K562 (cell line): ENCODE measurements at regions not wholly inside any gene's neighbourhood (a gene's known extent, or its start where the extent isn't known, plus 50 kb on each side); places are given as distances from the start of the nearest gene placed in this dataset.
"Not testable (repeated sequence)": the region's sequence is repeated elsewhere in the genome, so short reads cannot be mapped to it uniquely, and the experiment has no call there.

Source experiments
- ATAC-seq: fragments of 200-7000 bp; cut with Tn5 transposase; 3 replicates; pipeline ENCODE4 v1.9.1; 2020; ENCODE audit warnings: moderate library complexity
- BruUV-seq: library from RNA; stranded (reverse); fragments of 400-500 nt; replicated peaks from 2 replicates; lab custom pipeline; 2021; lab: Mats Ljungman, UMichigan
- CTCF ChIA-PET: fragments of 300-600 bp; formaldehyde crosslinking; extraction: SDS; loops from one replicate; lab custom pipeline; 2021; ENCODE audit warnings: low intra/inter-chr PET ratio; lab: Yijun Ruan, JAX
- POLR2A ChIA-PET: fragments of 300-600, 350-650 bp; sonication (Branson Sonifier 250); formaldehyde crosslinking; extraction: SDS; loops from one replicate; lab custom pipeline; 2021; ENCODE audit warnings: antibody characterized with exemption, inconsistent platforms; lab: Yijun Ruan, JAX
- DNase-seq, 4 experiments: peaks; one replicate each; pipeline versions ENCODE4 v3.0.0 to v3.0.0-alpha.2; 2011 to 2018; ENCODE audit warnings: low spot score in 3 of 4, mixed read lengths in 3 of 4; ENCODE audit errors: extremely low read depth in 1 of 4
- FAIRE-seq: peaks from 2 replicates; lab custom pipeline; 2011; peaks lifted over from hg19 to GRCh38; lab: Jason Lieb, UNC
- H2AFZ ChIP-seq: 2 replicates; pipeline ENCODE4 v1.6.0; 2011; ENCODE audit warnings: low read depth, low read length, control low read depth, inconsistent platforms
- H3K27ac ChIP-seq: fragments of 200-600 bp; 3 replicates; pipeline ENCODE4 v1.8.0; 2011; ENCODE audit warnings: low read depth, mild to moderate bottlenecking, control low read depth, inconsistent platforms, low read length, moderate library complexity, mixed read lengths; ENCODE audit errors: extremely low read depth
- H3K27me3 ChIP-seq, 2 experiments: fragments of 300-600 bp in 1 of 2; 2 replicates in 1 of 2; 3 replicates in 1 of 2; pipeline versions ENCODE4 v1.6.0 to v1.8.0; 2011; ENCODE audit warnings: inconsistent platforms in 2 of 2, low read length in 2 of 2, mild to moderate bottlenecking in 1 of 2, mixed read lengths in 1 of 2, moderate library complexity in 1 of 2; ENCODE audit not compliant: control insufficient read depth in 2 of 2, insufficient read depth in 2 of 2
- H3K36me3 ChIP-seq: fragments of 300-600 bp; 3 replicates; pipeline ENCODE4 v1.8.0; 2011; ENCODE audit warnings: mild to moderate bottlenecking, low read length, inconsistent platforms; ENCODE audit not compliant: control insufficient read depth, insufficient read depth
- H3K4me1 ChIP-seq, 2 experiments: fragments of 200-600 bp in 1 of 2; replicated peaks in 1 of 2; 2 replicates in 1 of 2; 3 replicates in 1 of 2; pipeline versions ENCODE4 v1.5.1 to v1.8.0; 2011; ENCODE audit warnings: inconsistent platforms in 2 of 2, low read length in 2 of 2, mild to moderate bottlenecking in 1 of 2, mixed read lengths in 1 of 2, moderate library complexity in 1 of 2; ENCODE audit not compliant: control insufficient read depth in 2 of 2, insufficient read depth in 2 of 2
- H3K4me2 ChIP-seq: 2 replicates; pipeline ENCODE4 v1.6.1; 2011; ENCODE audit warnings: low read length, control low read depth, inconsistent platforms, mixed read lengths; ENCODE audit not compliant: insufficient read depth
- H3K4me3 ChIP-seq: fragments of 200-600 bp; sonication (generic), shearing (Covaris generic); 2 replicates; pipeline ENCODE4 v1.5.1; 2016; ENCODE audit warnings: control low read depth, inconsistent platforms
- H3K79me2 ChIP-seq: fragments of 200-600 bp; 3 replicates; pipeline ENCODE4 v1.8.0; 2011; ENCODE audit warnings: low read length, inconsistent platforms; ENCODE audit not compliant: control insufficient read depth, insufficient read depth
- H3K9ac ChIP-seq, 2 experiments: 2 replicates each; pipeline versions ENCODE4 v1.6.0 to v1.6.1; 2011; ENCODE audit warnings: low read depth in 2 of 2, low read length in 2 of 2, control low read depth in 1 of 2, inconsistent platforms in 1 of 2, mild to moderate bottlenecking in 1 of 2, mixed read lengths in 1 of 2; ENCODE audit not compliant: insufficient read depth in 1 of 2
- H3K9me1 ChIP-seq: one replicate; pipeline ENCODE4 v1.6.0; 2011; ENCODE audit warnings: inconsistent platforms, mild to moderate bottlenecking, low read length, moderate library complexity; ENCODE audit not compliant: control insufficient read depth, insufficient read depth
- H3K9me3 ChIP-seq: replicated peaks from 2 replicates; pipeline ENCODE4 v1.5.1; 2011; ENCODE audit warnings: low read depth, low read length, inconsistent platforms; ENCODE audit not compliant: control insufficient read depth, insufficient read depth
- H4K20me1 ChIP-seq: replicated peaks from 2 replicates; pipeline ENCODE4 v1.6.1; 2011; ENCODE audit warnings: low read length, inconsistent platforms, mixed read lengths; ENCODE audit not compliant: control insufficient read depth, insufficient read depth
- BRF1 ChIP-seq: IDR thresholded peaks from 3 replicates; pipeline ENCODE4 v1.6.1; 2011; ENCODE audit warnings: borderline replicate concordance, mild to moderate bottlenecking; ENCODE audit not compliant: insufficient read length; ENCODE audit errors: extremely low read depth
- EGR1 ChIP-seq: fragments of 450-650 bp; conservative IDR thresholded peaks from 2 replicates; pipeline ENCODE4 v1.6.1; 2017; ENCODE audit warnings: mild to moderate bottlenecking
- ELF1 ChIP-seq: fragments of 200-800 bp; sonication (Bioruptor generic); IDR thresholded peaks from 2 replicates; pipeline ENCODE4 v1.6.1; 2016; ENCODE audit warnings: missing genetic modification characterization, missing compliant biosample characterization
- EZH2 ChIP-seq: IDR thresholded peaks from 2 replicates; pipeline ENCODE4 v1.6.1; 2012; ENCODE audit warnings: low read depth, mild to moderate bottlenecking, inconsistent platforms, low read length, borderline replicate concordance
- HDAC6 ChIP-seq: IDR thresholded peaks from 2 replicates; pipeline ENCODE4 v1.6.1; 2012; ENCODE audit warnings: low read depth, mild to moderate bottlenecking, control low read depth, inconsistent platforms, low read length, moderate library complexity
- ZNF175 ChIP-seq: fragments of 200-800 bp; sonication (Bioruptor generic); IDR thresholded peaks from 2 replicates; pipeline ENCODE4 v1.6.1; 2016; ENCODE audit warnings: low read depth, mild to moderate bottlenecking, missing genetic modification characterization, missing compliant biosample characterization
- ZNF184 ChIP-seq: sonication (generic); formaldehyde crosslinking; IDR thresholded peaks from 2 replicates; pipeline ENCODE4 v1.5.0; 2020; ENCODE audit warnings: missing genetic modification reagents
- ZNF212 ChIP-seq: fragments of 450-650 bp; formaldehyde crosslinking; IDR thresholded peaks from 2 replicates; pipeline ENCODE4 v1.4.0; 2020; ENCODE audit warnings: mild to moderate bottlenecking
- WGBS: fragments of 100-300 bp; shearing (Covaris generic); methylation state at CpG from one replicate; pipeline ENCODE4 v1.1.6; 2016; ENCODE audit warnings: low coverage, mixed read lengths; ENCODE audit not compliant: insufficient coverage; ENCODE audit errors: missing lambda C conversion rate; 5-methylcytosine and 5-hydroxymethylcytosine counted together
- in situ Hi-C: fragments of 300-500 bp; cut with MboI; formaldehyde crosslinking; loops from 4 replicates; pipeline ENCODE4 v1.15.0; 2018; ENCODE audit warnings: inconsistent platforms, mixed read lengths
- intact Hi-C: fragments of 100-400 bp; cut with micrococcal nuclease; formaldehyde crosslinking; loops from 2 replicates; pipeline ENCODE4 v1.14.2; 2022
- TF ChIP-seq, protein P1 (sequence below): fragments of 450-650 bp; formaldehyde crosslinking; IDR thresholded peaks from 2 replicates; pipeline ENCODE4 v1.4.0; 2020; ENCODE audit warnings: mild to moderate bottlenecking
- TF ChIP-seq, protein P2 (sequence below): fragments of 250-450 bp; sonication (Bioruptor Pico); IDR thresholded peaks from 2 replicates; pipeline ENCODE4 v1.5.0; 2021; ENCODE audit warnings: mild to moderate bottlenecking, borderline replicate concordance
- TF ChIP-seq, protein P3 (sequence below): IDR thresholded peaks from 2 replicates; pipeline ENCODE4 v1.6.1; 2012; ENCODE audit warnings: low read depth, low read length, improper control_type of control experiment, borderline replicate concordance

DNA sequence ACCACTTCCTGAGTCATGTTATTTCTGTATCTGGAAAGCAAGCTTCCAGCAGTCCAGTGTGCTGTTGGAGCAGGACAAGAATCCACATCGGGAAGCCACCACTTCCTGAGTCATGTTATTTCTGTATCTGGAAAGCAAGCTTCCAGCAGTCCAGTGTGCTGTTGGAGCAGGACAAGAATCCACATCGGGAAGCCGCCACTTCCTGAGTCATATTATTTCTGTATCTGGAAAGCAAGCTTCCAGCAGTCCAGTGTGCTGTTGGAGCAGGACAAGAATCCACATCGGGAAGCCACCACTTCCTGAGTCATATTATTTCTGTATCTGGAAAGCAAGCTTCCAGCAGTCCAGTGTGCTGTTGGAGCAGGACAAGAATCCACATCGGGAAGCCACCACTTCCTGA lies 170.2 kb upstream of the EXOC2 start:
- H3K4me1 ChIP-seq, CTCF ChIA-PET, H3K36me3 ChIP-seq, H2AFZ ChIP-seq, intact Hi-C loops, in situ Hi-C loops, H3K79me2 ChIP-seq, H3K27ac ChIP-seq, H3K9me3 ChIP-seq, BruUV-seq, H4K20me1 ChIP-seq, DNase-seq, H3K4me3 ChIP-seq, FAIRE-seq, H3K9ac ChIP-seq, POLR2A ChIA-PET, H3K9me1 ChIP-seq, ATAC-seq, H3K4me2 ChIP-seq: not testable (repeated sequence)
- 0% methylated on average over 3 of the region's 5 CpGs for WGBS
- peaks cover 45 to 57% of the 10 kb centered on the region in 2 experiments; a peak in 4 of 5 replicates for H3K27me3 ChIP-seq
- TF ChIP-seq EZH2 (0 out of 2 replicates have a peak, but pooled peaks have one; percentile 79), ELF1 (0 out of 2 replicates have a peak, but pooled peaks have one; percentile 44)

DNA sequence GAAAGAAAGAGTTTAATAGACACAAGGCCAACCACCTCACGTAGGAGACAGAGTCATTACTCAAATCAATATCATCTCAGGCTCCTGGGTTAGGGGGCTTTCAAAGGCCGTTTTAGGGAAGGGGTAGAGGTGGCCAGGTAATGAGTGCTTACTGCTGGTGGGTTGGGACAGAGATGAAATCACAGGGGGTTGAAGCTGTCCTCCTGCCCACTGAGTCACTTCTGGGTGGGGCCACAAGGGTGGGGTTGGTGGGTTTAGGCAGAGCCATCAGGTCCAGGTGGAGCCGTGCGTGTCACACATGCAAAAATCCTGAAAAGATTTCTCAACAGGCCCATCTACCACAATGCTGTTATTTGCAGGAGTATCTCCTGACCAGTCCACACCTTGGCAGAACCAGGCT lies 167.0 kb upstream of the EXOC2 start:
- ATAC-seq (no peak), DNase-seq (no peak), FAIRE-seq (no peak)
- Histone ChIP-seq H4K20me1 (no peaks in the 10 kb centered on the region; the same call in 1 of the 2 replicates), H3K4me3 (no peak overlapping the region), H3K9me3 (no peaks in the 10 kb centered on the region), H3K4me1 (no peaks in the 10 kb centered on the region; a peak in 1 of 5 replicates), H3K36me3 (no peaks in the 10 kb centered on the region), H2AFZ (no peak overlapping the region), H3K27me3 (peaks cover 37 to 43% of the 10 kb centered on the region in 2 experiments), H3K9me1 (no peaks in the 10 kb centered on the region), H3K79me2 (no peaks in the 10 kb centered on the region), H3K27ac (no peak overlapping the region), H3K4me2 (no peak overlapping the region), H3K9ac (no peak overlapping the region)
- intact Hi-C loops (no loop called here), in situ Hi-C loops (no loop called here)
- POLR2A ChIA-PET: no interaction called here
- CTCF ChIA-PET: no interaction called here
- 0% methylated on average over 2 of the region's 4 CpGs for WGBS
- no TSS peak for BruUV-seq
- TF ChIP-seq BRF1 (no peak), EGR1 (no peak), ZNF212 (CRISPR knock-in tag) (no peak), HDAC6 (no peak), ZNF184 (CRISPR knock-in tag) (no peak), ZNF175 (CRISPR knock-in tag) (no peak)
- TF ChIP-seq, protein P1, sequence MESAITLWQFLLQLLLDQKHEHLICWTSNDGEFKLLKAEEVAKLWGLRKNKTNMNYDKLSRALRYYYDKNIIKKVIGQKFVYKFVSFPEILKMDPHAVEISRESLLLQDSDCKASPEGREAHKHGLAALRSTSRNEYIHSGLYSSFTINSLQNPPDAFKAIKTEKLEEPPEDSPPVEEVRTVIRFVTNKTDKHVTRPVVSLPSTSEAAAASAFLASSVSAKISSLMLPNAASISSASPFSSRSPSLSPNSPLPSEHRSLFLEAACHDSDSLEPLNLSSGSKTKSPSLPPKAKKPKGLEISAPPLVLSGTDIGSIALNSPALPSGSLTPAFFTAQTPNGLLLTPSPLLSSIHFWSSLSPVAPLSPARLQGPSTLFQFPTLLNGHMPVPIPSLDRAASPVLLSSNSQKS (CRISPR knock-in tag): no peak
- TF ChIP-seq, protein P2, sequence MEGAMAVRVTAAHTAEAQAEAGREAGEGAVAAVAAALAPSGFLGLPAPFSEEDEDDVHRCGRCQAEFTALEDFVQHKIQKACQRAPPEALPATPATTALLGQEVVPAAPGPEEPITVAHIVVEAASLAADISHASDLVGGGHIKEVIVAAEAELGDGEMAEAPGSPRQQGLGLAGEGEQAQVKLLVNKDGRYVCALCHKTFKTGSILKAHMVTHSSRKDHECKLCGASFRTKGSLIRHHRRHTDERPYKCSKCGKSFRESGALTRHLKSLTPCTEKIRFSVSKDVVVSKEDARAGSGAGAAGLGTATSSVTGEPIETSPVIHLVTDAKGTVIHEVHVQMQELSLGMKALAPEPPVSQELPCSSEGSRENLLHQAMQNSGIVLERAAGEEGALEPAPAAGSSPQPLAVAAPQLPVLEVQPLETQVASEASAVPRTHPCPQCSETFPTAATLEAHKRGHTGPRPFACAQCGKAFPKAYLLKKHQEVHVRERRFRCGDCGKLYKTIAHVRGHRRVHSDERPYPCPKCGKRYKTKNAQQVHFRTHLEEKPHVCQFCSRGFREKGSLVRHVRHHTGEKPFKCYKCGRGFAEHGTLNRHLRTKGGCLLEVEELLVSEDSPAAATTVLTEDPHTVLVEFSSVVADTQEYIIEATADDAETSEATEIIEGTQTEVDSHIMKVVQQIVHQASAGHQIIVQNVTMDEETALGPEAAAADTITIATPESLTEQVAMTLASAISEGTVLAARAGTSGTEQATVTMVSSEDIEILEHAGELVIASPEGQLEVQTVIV: no peak
- TF ChIP-seq, protein P3, sequence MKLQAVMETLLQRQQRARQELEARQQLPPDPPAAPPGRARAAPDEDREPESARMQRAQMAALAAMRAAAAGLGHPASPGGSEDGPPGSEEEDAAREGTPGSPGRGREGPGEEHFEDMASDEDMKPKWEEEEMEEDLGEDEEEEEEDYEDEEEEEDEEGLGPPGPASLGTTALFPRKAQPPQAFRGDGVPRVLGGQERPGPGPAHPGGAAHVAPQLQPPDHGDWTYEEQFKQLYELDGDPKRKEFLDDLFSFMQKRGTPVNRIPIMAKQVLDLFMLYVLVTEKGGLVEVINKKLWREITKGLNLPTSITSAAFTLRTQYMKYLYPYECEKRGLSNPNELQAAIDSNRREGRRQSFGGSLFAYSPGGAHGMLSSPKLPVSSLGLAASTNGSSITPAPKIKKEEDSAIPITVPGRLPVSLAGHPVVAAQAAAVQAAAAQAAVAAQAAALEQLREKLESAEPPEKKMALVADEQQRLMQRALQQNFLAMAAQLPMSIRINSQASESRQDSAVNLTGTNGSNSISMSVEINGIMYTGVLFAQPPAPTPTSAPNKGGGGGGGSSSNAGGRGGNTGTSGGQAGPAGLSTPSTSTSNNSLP: no peak
